ENCODE measurements at regions not wholly inside any gene's neighbourhood (a gene's known extent, or its start where the extent isn't known, plus 50 kb on each side); places are given as distances from the start of the nearest gene placed in this dataset.
A peak's percentile ranks its signal among the peaks of the same experiment; 100 is the strongest.

DNA sequence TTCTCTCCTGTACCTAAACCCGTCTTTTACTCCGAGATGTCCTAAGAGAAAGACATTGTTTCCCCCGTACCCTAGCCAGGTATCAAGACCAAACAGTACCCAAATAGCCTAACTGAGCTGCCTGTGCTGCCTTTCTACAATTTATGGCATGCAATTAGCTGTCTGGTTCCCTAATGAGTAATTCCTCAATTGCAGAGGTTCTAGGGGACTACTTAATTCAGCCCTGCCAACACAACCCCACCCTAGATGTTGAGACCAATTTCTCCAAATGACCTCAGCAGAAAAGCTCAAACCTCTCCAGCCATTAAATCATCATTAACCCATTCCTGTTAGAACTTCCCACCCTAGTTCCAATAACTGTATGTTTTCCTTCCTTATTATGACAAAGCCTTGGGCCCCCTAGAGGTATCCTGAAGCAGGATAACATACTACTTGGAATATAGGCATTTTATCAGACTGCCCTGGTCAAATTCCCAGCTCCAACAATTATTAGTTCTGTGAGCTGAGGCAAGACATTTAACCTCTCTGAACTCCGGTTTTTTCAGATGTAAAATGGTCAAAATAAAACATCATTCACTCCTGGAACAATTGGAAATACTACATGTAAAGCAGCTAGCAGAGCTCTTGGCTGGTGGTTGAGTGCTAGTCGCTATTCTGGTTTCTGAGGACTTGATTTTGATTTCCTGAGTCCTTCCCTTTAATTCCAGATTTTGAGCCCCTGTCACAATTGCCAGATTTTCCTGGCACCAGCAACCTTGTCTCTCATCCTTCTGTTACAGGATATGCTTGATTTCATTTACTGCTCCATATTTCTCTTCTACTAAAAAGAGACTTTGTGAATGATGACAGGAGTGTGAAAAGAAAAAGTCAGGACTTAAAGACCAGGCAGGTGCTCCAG lies 244.6 kb upstream of the TENM3 start:
- H3K27me3 Mint-ChIP-seq (ENCODE audit: low read depth) = peaks cover 12% of the 10 kb centered on the region
- no peaks in the 10 kb centered on the region for H3K4me1 Mint-ChIP-seq

DNA sequence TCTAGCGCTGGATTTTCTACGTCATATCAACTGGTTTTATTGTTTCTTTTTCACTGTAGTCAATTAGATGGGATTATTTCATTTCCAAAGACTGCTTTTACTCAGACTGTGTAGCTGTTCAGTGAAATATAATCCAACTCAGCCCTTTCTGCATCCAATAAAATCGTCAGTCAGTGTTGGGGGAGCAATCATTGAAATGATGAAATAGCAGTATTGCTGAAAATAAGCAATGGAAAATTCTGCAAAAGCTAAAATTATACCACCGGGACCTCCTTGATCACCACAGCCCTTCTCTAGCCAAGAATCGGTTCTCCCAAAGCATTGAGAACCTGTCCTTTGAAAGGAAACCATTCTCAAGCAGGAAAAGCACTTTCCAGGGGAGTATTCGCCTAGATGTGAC lies 243.1 kb upstream of the TENM3 start:
- Mint-ChIP-seq H3K9me3 (peaks cover 9% of the 10 kb centered on the region), H3K27me3 (ENCODE audit: low read depth) (peaks cover 12% of the 10 kb centered on the region), H3K4me3 (no peak overlapping the region), H3K27ac (no peak overlapping the region), H3K36me3 (ENCODE audit: low read depth) (peaks cover 3% of the 10 kb centered on the region), H3K4me1 (no peaks in the 10 kb centered on the region)
- TF ChIP-seq, protein P1, sequence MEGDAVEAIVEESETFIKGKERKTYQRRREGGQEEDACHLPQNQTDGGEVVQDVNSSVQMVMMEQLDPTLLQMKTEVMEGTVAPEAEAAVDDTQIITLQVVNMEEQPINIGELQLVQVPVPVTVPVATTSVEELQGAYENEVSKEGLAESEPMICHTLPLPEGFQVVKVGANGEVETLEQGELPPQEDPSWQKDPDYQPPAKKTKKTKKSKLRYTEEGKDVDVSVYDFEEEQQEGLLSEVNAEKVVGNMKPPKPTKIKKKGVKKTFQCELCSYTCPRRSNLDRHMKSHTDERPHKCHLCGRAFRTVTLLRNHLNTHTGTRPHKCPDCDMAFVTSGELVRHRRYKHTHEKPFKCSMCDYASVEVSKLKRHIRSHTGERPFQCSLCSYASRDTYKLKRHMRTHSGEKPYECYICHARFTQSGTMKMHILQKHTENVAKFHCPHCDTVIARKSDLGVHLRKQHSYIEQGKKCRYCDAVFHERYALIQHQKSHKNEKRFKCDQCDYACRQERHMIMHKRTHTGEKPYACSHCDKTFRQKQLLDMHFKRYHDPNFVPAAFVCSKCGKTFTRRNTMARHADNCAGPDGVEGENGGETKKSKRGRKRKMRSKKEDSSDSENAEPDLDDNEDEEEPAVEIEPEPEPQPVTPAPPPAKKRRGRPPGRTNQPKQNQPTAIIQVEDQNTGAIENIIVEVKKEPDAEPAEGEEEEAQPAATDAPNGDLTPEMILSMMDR (IDR thresholded peaks at IDR 0.05; ENCODE audit: unreplicated experiment in 3 of 3) = no peak

More for the DNA sequence above, 244.6 kb upstream of the TENM3 start:
- no peaks in the 10 kb centered on the region for H3K9me3 Mint-ChIP-seq
- H3K4me3 Mint-ChIP-seq = no peak overlapping the region
- H3K27ac Mint-ChIP-seq = no peak overlapping the region
- H3K36me3 Mint-ChIP-seq (ENCODE audit: low read depth) = peaks cover 3% of the 10 kb centered on the region
- TF ChIP-seq, protein P1 (IDR thresholded peaks at IDR 0.05; ENCODE audit: unreplicated experiment in 3 of 3) = peak in 1 of 3 experiments; percentile 14

DNA sequence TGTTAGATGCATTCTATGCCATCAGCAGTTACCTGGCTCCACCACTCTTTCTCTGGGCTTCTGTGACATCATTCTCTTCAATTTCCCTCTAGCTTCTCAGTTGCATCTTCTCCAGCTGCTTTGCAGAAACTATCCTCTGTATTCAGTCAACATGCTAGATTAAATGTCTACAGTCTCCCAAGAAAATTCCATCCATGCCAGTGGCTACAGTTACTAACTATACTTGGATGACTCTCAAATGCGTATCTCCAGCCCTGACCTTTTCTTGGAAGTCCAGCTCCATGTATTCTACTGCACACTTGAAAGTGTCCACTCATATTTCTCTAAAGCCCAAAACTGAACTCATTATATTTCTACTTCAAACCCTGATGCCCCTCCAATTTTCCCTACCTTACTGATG lies 232.3 kb upstream of the TENM3 start:
- Mint-ChIP-seq H3K27me3 (ENCODE audit: low read depth) (no peaks in the 10 kb centered on the region), H3K9me3 (peaks cover 24% of the 10 kb centered on the region), H3K27ac (no peak overlapping the region), H3K4me1 (no peaks in the 10 kb centered on the region), H3K36me3 (ENCODE audit: low read depth) (no peaks in the 10 kb centered on the region), H3K4me3 (no peak overlapping the region)
- TF ChIP-seq, protein P1 (IDR thresholded peaks at IDR 0.05; ENCODE audit: unreplicated experiment in 3 of 3) = no peak

DNA sequence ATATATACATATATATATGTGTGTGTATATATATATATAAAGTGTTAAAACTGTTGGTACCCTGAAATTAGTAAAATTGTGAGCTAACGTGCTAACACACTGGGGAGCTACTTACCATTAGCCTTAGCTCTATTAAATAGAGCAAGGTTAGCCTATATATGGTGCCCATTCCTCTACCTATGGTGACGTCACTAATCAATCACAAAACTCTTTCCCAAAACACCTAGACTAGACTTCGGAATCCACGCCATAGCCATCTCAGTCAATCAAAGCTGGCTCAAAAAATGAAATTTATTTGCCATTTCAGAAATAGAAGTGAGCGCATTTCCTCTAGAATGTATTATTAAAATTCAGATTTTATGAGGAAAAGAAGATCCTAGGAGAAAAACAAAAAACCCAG lies 229.0 kb upstream of the TENM3 start:
- no peak overlapping the region for H3K4me3 Mint-ChIP-seq
- no peaks in the 10 kb centered on the region for H3K27me3 Mint-ChIP-seq (ENCODE audit: low read depth)
- H3K27ac Mint-ChIP-seq = no peak overlapping the region
- peaks cover 6% of the 10 kb centered on the region for H3K9me3 Mint-ChIP-seq
- no peaks in the 10 kb centered on the region for H3K36me3 Mint-ChIP-seq (ENCODE audit: low read depth)
- no peaks in the 10 kb centered on the region for H3K4me1 Mint-ChIP-seq
- TF ChIP-seq, protein P1 (IDR thresholded peaks at IDR 0.05; ENCODE audit: unreplicated experiment in 3 of 3) = no peak

DNA sequence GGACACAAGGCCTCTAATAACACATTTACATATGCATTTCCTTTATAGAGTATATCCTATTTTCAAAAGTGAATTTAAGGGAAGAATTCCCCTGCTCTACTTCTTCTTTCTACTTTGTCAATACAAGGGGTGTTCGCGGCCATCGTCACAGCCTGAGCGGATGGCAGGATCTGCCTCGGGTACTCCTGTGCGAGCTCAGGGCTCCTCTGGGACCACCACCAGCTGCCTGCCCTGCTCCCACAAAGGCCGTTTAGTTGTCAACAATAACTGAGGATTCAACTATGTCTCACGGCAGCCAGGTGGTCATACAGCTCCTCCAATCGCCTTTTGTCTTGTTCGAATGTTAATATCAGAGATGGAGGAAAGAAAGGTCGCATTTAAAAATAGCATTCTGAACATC lies 228.2 kb upstream of the TENM3 start:
- TF ChIP-seq, protein P1 (IDR thresholded peaks at IDR 0.05; ENCODE audit: unreplicated experiment in 3 of 3) = no peak
- Mint-ChIP-seq H3K36me3 (ENCODE audit: low read depth) (no peaks in the 10 kb centered on the region), H3K27me3 (ENCODE audit: low read depth) (no peaks in the 10 kb centered on the region), H3K27ac (no peak overlapping the region), H3K4me1 (no peaks in the 10 kb centered on the region), H3K9me3 (peaks cover 6% of the 10 kb centered on the region), H3K4me3 (no peak overlapping the region)

DNA sequence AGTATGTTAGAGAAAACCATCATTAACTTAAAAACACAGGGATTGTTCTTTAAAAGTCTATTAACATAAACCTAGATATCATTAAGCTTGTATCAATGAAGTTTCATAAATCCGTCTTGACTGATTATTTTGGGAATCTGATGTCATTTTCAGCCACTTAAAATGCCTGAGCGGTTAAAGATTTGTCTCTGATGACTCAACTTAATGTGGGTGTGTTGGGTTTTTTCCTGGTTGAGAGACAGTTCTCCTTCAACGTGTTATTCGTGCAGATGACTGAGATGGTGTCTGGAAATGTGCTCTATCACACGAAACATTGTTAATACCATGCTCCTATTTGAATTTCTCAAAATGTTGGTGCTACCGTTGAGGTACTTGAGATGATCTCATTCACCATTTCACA lies 227.3 kb upstream of the TENM3 start:
- Mint-ChIP-seq H3K27ac (no peak overlapping the region), H3K4me1 (no peaks in the 10 kb centered on the region), H3K36me3 (ENCODE audit: low read depth) (no peaks in the 10 kb centered on the region), H3K9me3 (peaks cover 5% of the 10 kb centered on the region), H3K4me3 (no peak overlapping the region), H3K27me3 (ENCODE audit: low read depth) (no peaks in the 10 kb centered on the region)
- TF ChIP-seq, protein P1 (IDR thresholded peaks at IDR 0.05; ENCODE audit: unreplicated experiment in 3 of 3) = no peak
